ENCODE measurements at regions not wholly inside any gene's neighbourhood (a gene's known extent, or its start where the extent isn't known, plus 50 kb on each side); places are given as distances from the start of the nearest gene placed in this dataset.
"Not testable (repeated sequence)": the region's sequence is repeated elsewhere in the genome, so short reads cannot be mapped to it uniquely, and the experiment has no call there.

- H3K79me2 ChIP-seq (ENCODE audit: control insufficient read depth, low read length): no peaks in the 10 kb centered on the region
- H3K9me3 ChIP-seq (ENCODE audit: control insufficient read depth, insufficient read depth, low read length): no peaks in the 10 kb centered on the region
- H3K4me1 ChIP-seq (ENCODE audit: control insufficient read depth, low read length): no peaks in the 10 kb centered on the region
- no peak for TF ChIP-seq EZH2phosphoT487 (IDR thresholded peaks at IDR 0.05; ENCODE audit: borderline replicate concordance, low read length)
- TF ChIP-seq CTCF (IDR thresholded peaks at IDR 0.05; ENCODE audit: low read depth, low read length, poor library complexity, severe bottlenecking): no peak
- no peaks in the 10 kb centered on the region for H3K9me2 ChIP-seq (replicated peaks; ENCODE audit: control insufficient read depth, low read length)
- peaks cover 19% of the 10 kb centered on the region for H3K27me3 ChIP-seq (ENCODE audit: control insufficient read depth, low read length)
- H4K20me1 ChIP-seq (ENCODE audit: control insufficient read depth, insufficient read depth, low read depth, low read length): no peaks in the 10 kb centered on the region
- no peak overlapping the region for H3K27ac ChIP-seq (ENCODE audit: low read depth, low read length)
- H3K4me3 ChIP-seq (ENCODE audit: low read length): no peak overlapping the region
- no peaks in the 10 kb centered on the region for H3K36me3 ChIP-seq (ENCODE audit: control insufficient read depth, low read length)
- no peak overlapping the region for H3K4me2 ChIP-seq (ENCODE audit: low read length)
- H3F3A ChIP-seq (ENCODE audit: control insufficient read depth, insufficient read depth): no peaks in the 10 kb centered on the region
These were observed 229.6 kb downstream of the OPA1 start for GRCh38 chr3:193822492-193823212.

- not testable (repeated sequence) for H3K9me2 ChIP-seq (replicated peaks; ENCODE audit: control insufficient read depth, low read length); H3K4me2 ChIP-seq (ENCODE audit: low read length); H3K27ac ChIP-seq (ENCODE audit: low read depth, low read length); H3K4me1 ChIP-seq (ENCODE audit: control insufficient read depth, low read length); H3K79me2 ChIP-seq (ENCODE audit: control insufficient read depth, low read length); H3K36me3 ChIP-seq (ENCODE audit: control insufficient read depth, low read length); H3K4me3 ChIP-seq (ENCODE audit: low read length); H3F3A ChIP-seq (ENCODE audit: control insufficient read depth, insufficient read depth); H3K9me3 ChIP-seq (ENCODE audit: control insufficient read depth, insufficient read depth, low read length); H4K20me1 ChIP-seq (ENCODE audit: control insufficient read depth, insufficient read depth, low read depth, low read length)
- H3K27me3 ChIP-seq (ENCODE audit: control insufficient read depth, low read length): peaks cover 24% of the 10 kb centered on the region
These were observed 230.2 kb downstream of the OPA1 start for GRCh38 chr3:193823213-193823605.

GRCh38 chr3:193824365-193824764 is 231.4 kb downstream of the OPA1 start:
- Histone ChIP-seq H3K9me2 (replicated peaks; ENCODE audit: control insufficient read depth, low read length) (no peaks in the 10 kb centered on the region), H3K4me2 (ENCODE audit: low read length) (no peak overlapping the region), H4K20me1 (ENCODE audit: control insufficient read depth, insufficient read depth, low read depth, low read length) (no peaks in the 10 kb centered on the region), H3K36me3 (ENCODE audit: control insufficient read depth, low read length) (no peaks in the 10 kb centered on the region), H3K9me3 (ENCODE audit: control insufficient read depth, insufficient read depth, low read length) (no peaks in the 10 kb centered on the region), H3K27ac (ENCODE audit: low read depth, low read length) (no peak overlapping the region), H3K4me1 (ENCODE audit: control insufficient read depth, low read length) (no peaks in the 10 kb centered on the region), H3K27me3 (ENCODE audit: control insufficient read depth, low read length) (peaks cover 29% of the 10 kb centered on the region), H3K4me3 (ENCODE audit: low read length) (no peak overlapping the region), H3F3A (ENCODE audit: control insufficient read depth, insufficient read depth) (no peaks in the 10 kb centered on the region), H3K79me2 (ENCODE audit: control insufficient read depth, low read length) (no peaks in the 10 kb centered on the region)
- TF ChIP-seq EZH2phosphoT487 (IDR thresholded peaks at IDR 0.05; ENCODE audit: borderline replicate concordance, low read length): no peak
- no peak for TF ChIP-seq CTCF (IDR thresholded peaks at IDR 0.05; ENCODE audit: low read depth, low read length, poor library complexity, severe bottlenecking)

GRCh38 chr3:193825617-193826016 is 232.6 kb downstream of the OPA1 start:
- H4K20me1 ChIP-seq (ENCODE audit: control insufficient read depth, insufficient read depth, low read depth, low read length): no peaks in the 10 kb centered on the region
- H3K4me3 ChIP-seq (ENCODE audit: low read length): no peak overlapping the region
- no peak overlapping the region for H3K4me2 ChIP-seq (ENCODE audit: low read length)
- H3F3A ChIP-seq (ENCODE audit: control insufficient read depth, insufficient read depth): no peaks in the 10 kb centered on the region
- no peaks in the 10 kb centered on the region for H3K9me2 ChIP-seq (replicated peaks; ENCODE audit: control insufficient read depth, low read length)
- H3K27ac ChIP-seq (ENCODE audit: low read depth, low read length): no peak overlapping the region
- TF ChIP-seq EZH2phosphoT487 (IDR thresholded peaks at IDR 0.05; ENCODE audit: borderline replicate concordance, low read length) (no peak), CTCF (IDR thresholded peaks at IDR 0.05; ENCODE audit: low read depth, low read length, poor library complexity, severe bottlenecking) (no peak)
- no peaks in the 10 kb centered on the region for H3K9me3 ChIP-seq (ENCODE audit: control insufficient read depth, insufficient read depth, low read length)
- no peaks in the 10 kb centered on the region for H3K79me2 ChIP-seq (ENCODE audit: control insufficient read depth, low read length)
- no peaks in the 10 kb centered on the region for H3K36me3 ChIP-seq (ENCODE audit: control insufficient read depth, low read length)
- H3K27me3 ChIP-seq (ENCODE audit: control insufficient read depth, low read length): peaks cover 29% of the 10 kb centered on the region
- no peaks in the 10 kb centered on the region for H3K4me1 ChIP-seq (ENCODE audit: control insufficient read depth, low read length)
